Neural progenitor cell (in vitro differentiated cells): ENCODE measurements at regions not wholly inside any gene's neighbourhood (a gene's known extent, or its start where the extent isn't known, plus 50 kb on each side); places are given as distances from the start of the nearest gene placed in this dataset.

ENCODE experiments used
- DNase-seq: peaks from one replicate; pipeline ENCODE4 v3.0.0-alpha.2; 2016; ENCODE audit warnings: low spot score
- H2AFZ ChIP-seq: fragments of 200-600 bp; sonication (generic); replicated peaks from 2 replicates; pipeline ENCODE4 v1.6.1; 2016; ENCODE audit warnings: antibody characterized with exemption
- H3F3A ChIP-seq: fragments of 200-600 bp; sonication (generic); 2 replicates; pipeline ENCODE4 v1.6.1; 2016; ENCODE audit warnings: antibody characterized with exemption, low read depth
- H3K27ac ChIP-seq: fragments of 200-600 bp; sonication (generic); 2 replicates; pipeline ENCODE4 v1.5.1; 2016; ENCODE audit warnings: mild to moderate bottlenecking
- H3K27me3 ChIP-seq: fragments of 200-600 bp; sonication (generic); 2 replicates; pipeline ENCODE4 v1.6.1; 2016; ENCODE audit warnings: mild to moderate bottlenecking, moderate library complexity
- H3K36me3 ChIP-seq: fragments of 200-600 bp; sonication (generic); 2 replicates; pipeline ENCODE4 v1.5.1; 2016
- H3K4me1 ChIP-seq: fragments of 200-600 bp; sonication (generic); 2 replicates; pipeline ENCODE4 v1.6.1; 2016; ENCODE audit warnings: mixed run types
- H3K4me2 ChIP-seq: fragments of 200-600 bp; sonication (generic); 2 replicates; pipeline ENCODE4 v1.6.1; 2016
- H3K4me3 ChIP-seq: fragments of 200-600 bp; sonication (generic); 2 replicates; pipeline ENCODE4 v1.5.1; 2016
- H3K79me2 ChIP-seq: fragments of 200-600 bp; sonication (generic); 2 replicates; pipeline ENCODE4 v1.6.1; 2016; ENCODE audit warnings: low read depth
- H3K9ac ChIP-seq: fragments of 200-600 bp; sonication (generic); 2 replicates; pipeline ENCODE4 v1.6.1; 2016
- H3K9me3 ChIP-seq: fragments of 200-600 bp; sonication (generic); 2 replicates; pipeline ENCODE4 v1.5.1; 2016; ENCODE audit warnings: low read depth
- H4K20me1 ChIP-seq: fragments of 200-600 bp; sonication (generic); 2 replicates; pipeline ENCODE4 v1.6.1; 2016; ENCODE audit warnings: low read depth
- H3K27ac Mint-ChIP-seq: 3 replicates; pipeline ENCODE4 v1.8.0; 2021; ENCODE audit warnings: mixed read lengths
- H3K27me3 Mint-ChIP-seq: 2 replicates; pipeline ENCODE4 v1.8.0; 2022; ENCODE audit warnings: low read depth, mild to moderate bottlenecking, inconsistent platforms, moderate library complexity, mixed read lengths; ENCODE audit not compliant: insufficient read depth
- H3K36me3 Mint-ChIP-seq: 3 replicates; pipeline ENCODE4 v1.8.0; 2021; ENCODE audit warnings: mixed read lengths
- H3K4me1 Mint-ChIP-seq: 3 replicates; pipeline ENCODE4 v1.8.0; 2021; ENCODE audit warnings: mixed read lengths
- H3K4me3 Mint-ChIP-seq: 3 replicates; pipeline ENCODE4 v1.8.0; 2021; ENCODE audit warnings: mild to moderate bottlenecking, moderate library complexity, mixed read lengths
- H3K9me3 Mint-ChIP-seq: 3 replicates; pipeline ENCODE4 v1.8.0; 2020; ENCODE audit warnings: mixed read lengths
- CTCF ChIP-seq: fragments of 200-600 bp; sonication (generic); IDR thresholded peaks from 2 replicates; pipeline ENCODE4 v1.5.1; 2017; ENCODE audit warnings: antibody characterized with exemption, mild to moderate bottlenecking
- EZH2 ChIP-seq: fragments of 200-600 bp; sonication (generic); IDR thresholded peaks from 2 replicates; pipeline ENCODE4 v1.6.1; 2017; ENCODE audit warnings: antibody characterized with exemption, mild to moderate bottlenecking, moderate library complexity
- EZH2phosphoT487 ChIP-seq: fragments of 200-600 bp; sonication (generic); IDR thresholded peaks from 2 replicates; pipeline ENCODE4 v1.6.1; 2017; ENCODE audit warnings: antibody characterized with exemption

GRCh38 chr2:788227-789032, 111.2 kb upstream of the TMEM18 start:
- Mint-ChIP-seq H3K36me3 (no peaks in the 10 kb centered on the region), H3K27ac (peak overlapping the region; percentile 81), H3K4me1 (no peaks in the 10 kb centered on the region)

GRCh38 chr2:784753-785152, 107.5 kb upstream of the TMEM18 start:
- Mint-ChIP-seq H3K9me3 (peaks cover 10% of the 10 kb centered on the region), H3K36me3 (no peaks in the 10 kb centered on the region), H3K27me3 (peaks cover 8% of the 10 kb centered on the region), H3K4me3 (no peak overlapping the region), H3K4me1 (no peaks in the 10 kb centered on the region), H3K27ac (no peak overlapping the region)
- Histone ChIP-seq H3K79me2 (no peaks in the 10 kb centered on the region), H3K36me3 (no peaks in the 10 kb centered on the region), H3K27ac (no peak overlapping the region), H2AFZ (no peak overlapping the region), H4K20me1 (no peaks in the 10 kb centered on the region), H3K4me1 (no peaks in the 10 kb centered on the region), H3K4me3 (no peak overlapping the region), H3K9ac (no peak overlapping the region), H3F3A (no peaks in the 10 kb centered on the region), H3K27me3 (no peaks in the 10 kb centered on the region), H3K9me3 (no peaks in the 10 kb centered on the region), H3K4me2 (no peak overlapping the region)
- TF ChIP-seq CTCF (no peak), EZH2phosphoT487 (no peak), EZH2 (no peak)
- no peak for DNase-seq

More at GRCh38 chr2:788227-789032, 111.2 kb upstream of the TMEM18 start:
- Histone ChIP-seq H4K20me1 (no peaks in the 10 kb centered on the region), H3K9ac (no peak overlapping the region), H3K4me3 (no peak overlapping the region), H3F3A (no peaks in the 10 kb centered on the region), H3K27me3 (no peaks in the 10 kb centered on the region), H3K79me2 (no peaks in the 10 kb centered on the region), H3K36me3 (no peaks in the 10 kb centered on the region), H3K27ac (no peak overlapping the region), H3K4me1 (no peaks in the 10 kb centered on the region), H2AFZ (no peak overlapping the region), H3K4me2 (no peak overlapping the region), H3K9me3 (no peaks in the 10 kb centered on the region)
- H3K4me3 Mint-ChIP-seq = no peak overlapping the region
- TF ChIP-seq EZH2phosphoT487 (no peak), EZH2 (no peak), CTCF (no peak)
- peaks cover 8% of the 10 kb centered on the region for H3K27me3 Mint-ChIP-seq
- peaks cover 10% of the 10 kb centered on the region for H3K9me3 Mint-ChIP-seq
- DNase-seq = no peak

- H3K4me1 Mint-ChIP-seq = peaks cover 25% of the 10 kb centered on the region
- H4K20me1 ChIP-seq = no peaks in the 10 kb centered on the region
- H3K36me3 ChIP-seq = no peaks in the 10 kb centered on the region
- H3K9me3 Mint-ChIP-seq = peaks cover 3% of the 10 kb centered on the region
- TF ChIP-seq EZH2phosphoT487 (no peak), EZH2 (no peak), CTCF (no peak)
- no peak overlapping the region for H2AFZ ChIP-seq
- H3K27me3 ChIP-seq = no peaks in the 10 kb centered on the region
- peaks cover 20% of the 10 kb centered on the region for H3K4me1 ChIP-seq
- no peak overlapping the region for H3K27ac ChIP-seq
- H3K36me3 Mint-ChIP-seq = no peaks in the 10 kb centered on the region
- no peaks in the 10 kb centered on the region for H3F3A ChIP-seq
- H3K27ac Mint-ChIP-seq = no peak overlapping the region
- H3K4me2 ChIP-seq = no peak overlapping the region
- H3K4me3 Mint-ChIP-seq = no peak overlapping the region
- H3K9ac ChIP-seq = no peak overlapping the region
- H3K4me3 ChIP-seq = no peak overlapping the region
- H3K27me3 Mint-ChIP-seq = no peaks in the 10 kb centered on the region
- no peaks in the 10 kb centered on the region for H3K79me2 ChIP-seq
- DNase-seq = no peak
- no peaks in the 10 kb centered on the region for H3K9me3 ChIP-seq
Measured at GRCh38 chr2:780581-780980, 103.4 kb upstream of the TMEM18 start.
